ENCODE measurements at regions not wholly inside any gene's neighbourhood (a gene's known extent, or its start where the extent isn't known, plus 50 kb on each side); places are given as distances from the start of the nearest gene placed in this dataset.

DNA sequence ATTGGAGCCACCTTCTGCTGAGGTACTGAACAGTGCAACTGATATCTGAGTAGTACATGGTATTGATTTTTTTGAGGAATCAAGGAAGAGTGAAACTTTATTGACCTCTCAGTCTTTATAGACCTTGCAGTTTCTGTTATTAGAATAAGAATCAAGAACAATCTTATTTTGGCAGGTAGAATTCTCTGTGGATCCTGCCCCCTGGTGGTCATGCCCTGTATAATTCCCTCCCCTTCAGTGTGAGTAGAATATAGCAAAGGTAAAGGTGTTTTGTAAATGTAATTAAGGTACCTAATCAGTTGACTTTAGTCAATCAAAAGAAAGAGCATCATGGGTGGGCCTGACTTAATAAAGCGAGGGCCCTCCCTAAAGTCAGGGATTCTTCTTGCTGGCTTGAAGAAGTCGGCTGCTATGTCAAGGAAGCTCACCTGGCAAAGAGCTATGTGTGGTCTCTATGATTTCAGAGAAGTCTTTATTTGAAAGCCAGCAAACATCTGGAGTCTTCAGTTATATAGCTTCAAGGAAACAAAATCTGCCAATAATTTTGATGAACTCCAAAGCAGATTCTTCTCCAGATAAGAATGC, 142.8 kb downstream of the LSM5 start:
- Histone ChIP-seq H3K79me2 (ENCODE audit: control insufficient read depth, insufficient read depth, low read length) (no peaks in the 10 kb centered on the region), H3K27ac (ENCODE audit: control insufficient read depth, insufficient read depth) (no peak overlapping the region), H3K4me3 (no peak overlapping the region), H4K20me1 (ENCODE audit: control insufficient read depth, insufficient read depth) (no peaks in the 10 kb centered on the region), H3K27me3 (replicated peaks in 1 of 2; ENCODE audit: control insufficient read depth in 2 of 2, insufficient read depth in 2 of 2, low read length in 1 of 2) (no peaks in the 10 kb centered on the region), H2AFZ (ENCODE audit: control insufficient read depth, low read depth, low read length) (no peak overlapping the region), H3K4me1 (ENCODE audit: control insufficient read depth, insufficient read depth, low read length) (no peaks in the 10 kb centered on the region), H3K9ac (ENCODE audit: control insufficient read depth, insufficient read depth, low read length) (no peak overlapping the region), H3K9me3 (replicated peaks; ENCODE audit: control insufficient read depth, insufficient read depth, low read length) (no peaks in the 10 kb centered on the region), H3K36me3 (ENCODE audit: control insufficient read depth in 2 of 2, insufficient read depth in 2 of 2, low read length in 1 of 2) (no peaks in the 10 kb centered on the region), H3K4me2 (ENCODE audit: control insufficient read depth, insufficient read depth) (no peak overlapping the region)
- WGBS (ENCODE audit: insufficient coverage, insufficient replicate concordance, low lambda C conversion rate, missing lambda C conversion rate), result 20% methylated on average over 2 of the region's 2 CpGs
- CTCF ChIA-PET, result interaction anchor here (0.7 to 3.5 kb wide), 21 partner anchors 8 to 904 kb away, joined by 3 to 100 read pairs (median 4); no protein-coding TSS in a partner anchor
- RAD21 ChIA-PET (ENCODE audit: unreplicated experiment), result interaction anchor here (0.7 to 2.3 kb wide), 9 partner anchors 10 to 141 kb away, joined by 3 to 50 read pairs (median 3); no protein-coding TSS in a partner anchor
- ATAC-seq (peak; percentile 70), DNase-seq (ENCODE audit: low read depth, low spot score) (no peak), FAIRE-seq (peak; percentile 54)
- in situ Hi-C loops (cut with MboI) (loop anchor here (5.0 kb wide), 1 partner anchor 135 kb away; no protein-coding TSS in a partner anchor), intact Hi-C loops (cut with micrococcal nuclease; ENCODE audit: unreplicated experiment) (loop anchor here (2.0 to 5.0 kb wide), 2 partner anchors 130 to 603 kb away; no protein-coding TSS in a partner anchor)
- TF ChIP-seq RAD21 (IDR thresholded peaks at IDR 0.05; ENCODE audit: insufficient read depth, low read depth, low read length), result peak; percentile 57
- TF ChIP-seq, protein P1, sequence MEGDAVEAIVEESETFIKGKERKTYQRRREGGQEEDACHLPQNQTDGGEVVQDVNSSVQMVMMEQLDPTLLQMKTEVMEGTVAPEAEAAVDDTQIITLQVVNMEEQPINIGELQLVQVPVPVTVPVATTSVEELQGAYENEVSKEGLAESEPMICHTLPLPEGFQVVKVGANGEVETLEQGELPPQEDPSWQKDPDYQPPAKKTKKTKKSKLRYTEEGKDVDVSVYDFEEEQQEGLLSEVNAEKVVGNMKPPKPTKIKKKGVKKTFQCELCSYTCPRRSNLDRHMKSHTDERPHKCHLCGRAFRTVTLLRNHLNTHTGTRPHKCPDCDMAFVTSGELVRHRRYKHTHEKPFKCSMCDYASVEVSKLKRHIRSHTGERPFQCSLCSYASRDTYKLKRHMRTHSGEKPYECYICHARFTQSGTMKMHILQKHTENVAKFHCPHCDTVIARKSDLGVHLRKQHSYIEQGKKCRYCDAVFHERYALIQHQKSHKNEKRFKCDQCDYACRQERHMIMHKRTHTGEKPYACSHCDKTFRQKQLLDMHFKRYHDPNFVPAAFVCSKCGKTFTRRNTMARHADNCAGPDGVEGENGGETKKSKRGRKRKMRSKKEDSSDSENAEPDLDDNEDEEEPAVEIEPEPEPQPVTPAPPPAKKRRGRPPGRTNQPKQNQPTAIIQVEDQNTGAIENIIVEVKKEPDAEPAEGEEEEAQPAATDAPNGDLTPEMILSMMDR (IDR thresholded peaks at IDR 0.05 in 2 of 3, conservative IDR thresholded peaks at IDR 0.05 in 1 of 3; ENCODE audit: control insufficient read depth in 2 of 3, extremely low read depth in 1 of 3, insufficient read depth in 1 of 3, low read depth in 3 of 3, low read length in 3 of 3), result peak; percentile 62 to 66 (median 64)
- TF ChIP-seq SREBF1 (IDR thresholded peaks at IDR 0.05; ENCODE audit: low read length), result no peak
- no peak for TF ChIP-seq CREM (IDR thresholded peaks at IDR 0.05; ENCODE audit: low read depth)
- TF ChIP-seq SMC3 (IDR thresholded peaks at IDR 0.05; ENCODE audit: borderline replicate concordance, low read length), result peak; percentile 86
- no peak for TF ChIP-seq MEF2B (IDR thresholded peaks at IDR 0.05; ENCODE audit: partially characterized antibody, poor library complexity, severe bottlenecking)
- POLR2A ChIA-PET, result interaction anchor here (0.7 kb wide), 1 partner anchor 29 kb away, joined by 7 read pairs; no protein-coding TSS in a partner anchor
- SMC1A ChIA-PET (ENCODE audit: uncharacterized antibody, unreplicated experiment), result interaction anchor here (0.8 to 3.5 kb wide), 9 partner anchors 8 to 603 kb away, joined by 3 to 52 read pairs (median 4); no protein-coding TSS in a partner anchor
- BruUV-seq (replicated peaks), result no TSS peak
